HepG2 (cell line): ENCODE measurements at regions not wholly inside any gene's neighbourhood (a gene's known extent, or its start where the extent isn't known, plus 50 kb on each side); places are given as distances from the start of the nearest gene placed in this dataset.

Experiments used
- ATAC-seq: fragments of 200-7000 bp; cut with Tn5 transposase; 3 replicates; pipeline ENCODE4 v1.9.1; 2020; ENCODE audit warnings: mild to moderate bottlenecking, moderate library complexity
- BruUV-seq: library from RNA; stranded (reverse); fragments of 400-500 nt; replicated peaks from 2 replicates; lab custom pipeline; 2021; lab: Mats Ljungman, UMichigan
- CTCF ChIA-PET: fragments of 300-600 bp; formaldehyde crosslinking; extraction: SDS; loops from one replicate; lab custom pipeline; 2021; ENCODE audit warnings: low total read pairs, inconsistent platforms, low intra/inter-chr PET ratio; lab: Yijun Ruan, JAX
- POLR2A ChIA-PET: fragments of 350-600 bp; sonication (Branson Sonifier 250); formaldehyde crosslinking; loops from one replicate; lab custom pipeline; 2020; ENCODE audit warnings: antibody characterized with exemption, inconsistent platforms; lab: Yijun Ruan, JAX
- DNase-seq: peaks from one replicate; pipeline ENCODE4 v3.0.0-alpha.2; 2015; ENCODE audit warnings: low spot score
- FAIRE-seq: peaks from 3 replicates; lab custom pipeline; 2011; peaks lifted over from hg19 to GRCh38; lab: Jason Lieb, UNC
- H2AFZ ChIP-seq: one replicate; pipeline ENCODE4 v1.6.1; 2011; ENCODE audit warnings: low read length, inconsistent platforms
- H3K27ac ChIP-seq: fragments of 300-600 bp; 3 replicates; pipeline ENCODE4 v1.8.0; 2011; ENCODE audit warnings: mixed run types, mild to moderate bottlenecking, mixed read lengths, low read length, inconsistent platforms; ENCODE audit not compliant: insufficient read depth; ENCODE audit errors: extremely low read length
- H3K27me3 ChIP-seq, 2 experiments: fragments of 200-600 bp in 1 of 2; 2 replicates in 1 of 2; 3 replicates in 1 of 2; pipeline versions ENCODE4 v1.6.0 to v1.8.0; 2011; ENCODE audit warnings: low read length in 2 of 2, mild to moderate bottlenecking in 2 of 2, moderate library complexity in 2 of 2, inconsistent platforms in 1 of 2; ENCODE audit not compliant: insufficient read depth in 2 of 2, control insufficient read depth in 1 of 2
- H3K36me3 ChIP-seq, 2 experiments: fragments of 200-600 bp in 1 of 2; replicated peaks in 1 of 2; 2 replicates in 1 of 2; 3 replicates in 1 of 2; pipeline versions ENCODE4 v1.5.1 to v1.8.0; 2011; ENCODE audit warnings: low read length in 2 of 2, inconsistent platforms in 1 of 2; ENCODE audit not compliant: insufficient read depth in 2 of 2, control insufficient read depth in 1 of 2
- H3K4me1 ChIP-seq: 2 replicates; pipeline ENCODE4 v1.5.1; 2012; ENCODE audit warnings: low read length, inconsistent platforms; ENCODE audit not compliant: insufficient read depth
- H3K4me2 ChIP-seq: 2 replicates; pipeline ENCODE4 v1.6.0; 2011; ENCODE audit warnings: low read depth, low read length, inconsistent platforms
- H3K4me3 ChIP-seq, 3 experiments: fragments of 200-600 bp in 1 of 3; sonication (generic), shearing (Covaris generic) in 1 of 3; replicated peaks in 1 of 3; 2 replicates each; pipeline ENCODE4 v1.5.1; 2011 to 2016; ENCODE audit warnings: low read length in 3 of 3, inconsistent platforms in 2 of 3, low read depth in 2 of 3, mild to moderate bottlenecking in 2 of 3, control low read depth in 1 of 3, mixed read lengths in 1 of 3; ENCODE audit not compliant: insufficient read depth in 1 of 3
- H3K79me2 ChIP-seq: one replicate; pipeline ENCODE4 v1.6.1; 2011; ENCODE audit warnings: low read length, inconsistent platforms; ENCODE audit not compliant: insufficient read depth
- H3K9ac ChIP-seq: 2 replicates; pipeline ENCODE4 v1.6.0; 2011; ENCODE audit warnings: mild to moderate bottlenecking, low read depth, low read length, inconsistent platforms; ENCODE audit not compliant: insufficient read depth
- H3K9me3 ChIP-seq: 2 replicates; pipeline ENCODE4 v1.5.1; 2012; ENCODE audit warnings: mild to moderate bottlenecking, low read length
- H4K20me1 ChIP-seq: 2 replicates; pipeline ENCODE4 v1.6.0; 2011; ENCODE audit warnings: inconsistent platforms, mild to moderate bottlenecking, low read length, moderate library complexity; ENCODE audit not compliant: insufficient read depth
- ARID4A ChIP-seq: sonication (generic); formaldehyde crosslinking; IDR thresholded peaks from 2 replicates; pipeline ENCODE4 v1.5.0; 2020; ENCODE audit warnings: mild to moderate bottlenecking, missing genetic modification reagents, borderline replicate concordance
- CENPBD1 ChIP-seq: sonication (generic); formaldehyde crosslinking; IDR thresholded peaks from 2 replicates; pipeline ENCODE4 v1.8.0; 2022; ENCODE audit warnings: missing genetic modification reagents, low read depth, mild to moderate bottlenecking, borderline replicate concordance
- GATAD1 ChIP-seq: IDR thresholded peaks from 2 replicates; pipeline ENCODE4 v1.6.1; 2016; ENCODE audit warnings: missing genetic modification reagents, missing compliant biosample characterization
- HCFC1 ChIP-seq: fragments of 150-350 bp; IDR thresholded peaks from 2 replicates; pipeline ENCODE4 v1.6.1; 2014; ENCODE audit warnings: low read depth, low read length
- MAFF ChIP-seq: IDR thresholded peaks from 2 replicates; pipeline ENCODE4 v1.6.1; 2011; ENCODE audit warnings: low read depth, low read length, improper control_type of control experiment
- MAFK ChIP-seq, 2 experiments: IDR thresholded peaks in 1 of 2; conservative IDR thresholded peaks in 1 of 2; 2 replicates each; pipeline ENCODE4 v1.6.1; 2011; ENCODE audit warnings: improper control_type of control experiment in 2 of 2, low read length in 2 of 2
- NFE2L2 ChIP-seq: fragments of 150-350 bp; IDR thresholded peaks from 2 replicates; pipeline ENCODE4 v1.6.1; 2014; ENCODE audit warnings: low read length
- SIN3B ChIP-seq: fragments of 150-350 bp; IDR thresholded peaks from 2 replicates; pipeline ENCODE4 v1.6.1; 2014; ENCODE audit warnings: low read length
- SP5 ChIP-seq: IDR thresholded peaks from 2 replicates; pipeline ENCODE4 v1.6.1; 2016; ENCODE audit warnings: low read depth, borderline replicate concordance
- THRA ChIP-seq: sonication (generic); formaldehyde crosslinking; IDR thresholded peaks from 2 replicates; pipeline ENCODE4 v1.4.0; 2020; ENCODE audit warnings: missing genetic modification reagents, borderline replicate concordance
- ZNF281 ChIP-seq: sonication (generic); formaldehyde crosslinking; IDR thresholded peaks from 2 replicates; pipeline ENCODE4 v1.4.0; 2020; ENCODE audit warnings: missing genetic modification reagents, borderline replicate concordance
- ZNF770 ChIP-seq: sonication (generic); formaldehyde crosslinking; IDR thresholded peaks from 2 replicates; pipeline ENCODE4 v1.5.0; 2020; ENCODE audit warnings: mild to moderate bottlenecking, missing genetic modification reagents
- WGBS: methylation state at CpG from one replicate; pipeline ENCODE4 v1.1.6; 2017; ENCODE audit warnings: low lambda C conversion rate; 5-methylcytosine and 5-hydroxymethylcytosine counted together
- in situ Hi-C: cut with HindIII; loops from 2 replicates; pipeline ENCODE4 v1.10.0; 2017; ENCODE audit warnings: low pct_unique_long_range_greater_than_20kb; ENCODE audit not compliant: extremely low pct_ligation_motif_present
- intact Hi-C: fragments of 100-400 bp; cut with micrococcal nuclease; formaldehyde crosslinking; loops from one replicate; pipeline ENCODE4 v1.10.0; 2022; ENCODE audit not compliant: unreplicated experiment

GRCh38 chr14:94823556-94824341, 53.8 kb upstream of the GSC start:
- H3K9ac ChIP-seq, result no peak overlapping the region
- FAIRE-seq (no peak), ATAC-seq (peak; percentile 63), DNase-seq (peak; percentile 65)
- no peak overlapping the region for H2AFZ ChIP-seq
- in situ Hi-C loops, result no loop called here
- no peak overlapping the region for H3K4me2 ChIP-seq
- 10% methylated on average over 8 of the region's 8 CpGs for WGBS
- no peaks in the 10 kb centered on the region; a peak in 1 of 5 replicates for H3K27me3 ChIP-seq
- intact Hi-C loops, result no loop called here
- H3K27ac ChIP-seq, result no peak overlapping the region
- H3K79me2 ChIP-seq, result no peaks in the 10 kb centered on the region
- no peak overlapping the region for H3K4me3 ChIP-seq
- no peaks in the 10 kb centered on the region for H4K20me1 ChIP-seq
- H3K36me3 ChIP-seq, result no peaks in the 10 kb centered on the region
- ChIA-PET CTCF (no interaction called here), POLR2A (no interaction called here)
- BruUV-seq, result no TSS peak
- no peaks in the 10 kb centered on the region for H3K9me3 ChIP-seq
- peaks cover 27% of the 10 kb centered on the region for H3K4me1 ChIP-seq
- TF ChIP-seq CENPBD1 (CRISPR knock-in tag) (no peak), THRA (CRISPR knock-in tag) (no peak), ARID4A (no peak), MAFK (conservative IDR thresholded peaks at IDR 0.05 in 1 of 2, IDR thresholded peaks at IDR 0.05 in 1 of 2; ENCODE audit: low read length in 2 of 2) (peak; percentile 75 to 85), SP5 (CRISPR knock-in tag) (no peak), SIN3B (no peak), MAFF (peak; percentile 78), HCFC1 (no peak), NFE2L2 (peak; percentile 95), GATAD1 (CRISPR knock-in tag) (no peak), ZNF770 (no peak), ZNF281 (CRISPR knock-in tag) (no peak)
